Mononuclear cell (primary cell): ENCODE measurements at regions not wholly inside any gene's neighbourhood (a gene's known extent, or its start where the extent isn't known, plus 50 kb on each side); places are given as distances from the start of the nearest gene placed in this dataset.

Source experiments
- H3K27me3 ChIP-seq: 2 replicates; pipeline ENCODE4 v1.6.0; 2011; ENCODE audit warnings: low read length, control low read depth; ENCODE audit not compliant: insufficient read depth
- H3K4me1 ChIP-seq: 2 replicates; pipeline ENCODE4 v1.5.1; 2011; ENCODE audit warnings: mild to moderate bottlenecking, low read length, control low read depth; ENCODE audit not compliant: insufficient read depth
- H3K4me3 ChIP-seq: 2 replicates; pipeline ENCODE4 v1.5.1; 2011; ENCODE audit warnings: mild to moderate bottlenecking, low read length, moderate library complexity
- H3K9me3 ChIP-seq: 2 replicates; pipeline ENCODE4 v1.5.1; 2011; ENCODE audit warnings: low read depth, mild to moderate bottlenecking, control low read depth, low read length

- Histone ChIP-seq H3K27me3 (no peaks in the 10 kb centered on the region), H3K9me3 (no peaks in the 10 kb centered on the region), H3K4me1 (no peaks in the 10 kb centered on the region), H3K4me3 (no peak overlapping the region)
Observed at GRCh38 chr6:165920896-165921671, 246.6 kb downstream of the TBXT start.

GRCh38 chr6:165917576-165917975 is 250.1 kb downstream of the TBXT start:
- Histone ChIP-seq H3K4me1 (no peaks in the 10 kb centered on the region), H3K9me3 (no peaks in the 10 kb centered on the region), H3K27me3 (no peaks in the 10 kb centered on the region), H3K4me3 (no peak overlapping the region)

GRCh38 chr6:165915022-165915770 is 252.2 kb upstream of the PDE10A start:
- Histone ChIP-seq H3K9me3 (no peaks in the 10 kb centered on the region), H3K4me3 (no peak overlapping the region), H3K4me1 (no peaks in the 10 kb centered on the region), H3K27me3 (no peaks in the 10 kb centered on the region)

GRCh38 chr6:165913676-165914570 is 250.9 kb upstream of the PDE10A start:
- Histone ChIP-seq H3K4me1 (no peaks in the 10 kb centered on the region), H3K4me3 (no peak overlapping the region), H3K27me3 (no peaks in the 10 kb centered on the region), H3K9me3 (no peaks in the 10 kb centered on the region)

- H3K9me3 ChIP-seq = no peaks in the 10 kb centered on the region
- no peaks in the 10 kb centered on the region for H3K27me3 ChIP-seq
- H3K4me1 ChIP-seq = no peaks in the 10 kb centered on the region
- H3K4me3 ChIP-seq = no peak overlapping the region
Observed at GRCh38 chr6:165910184-165910966, 247.3 kb upstream of the PDE10A start.

GRCh38 chr6:165906736-165907135 is 243.7 kb upstream of the PDE10A start:
- Histone ChIP-seq H3K27me3 (no peaks in the 10 kb centered on the region), H3K4me3 (no peak overlapping the region), H3K4me1 (no peaks in the 10 kb centered on the region), H3K9me3 (no peaks in the 10 kb centered on the region)

GRCh38 chr6:165905744-165906143 is 242.7 kb upstream of the PDE10A start:
- H3K27me3 ChIP-seq = no peaks in the 10 kb centered on the region
- no peak overlapping the region for H3K4me3 ChIP-seq
- no peaks in the 10 kb centered on the region for H3K9me3 ChIP-seq
- no peaks in the 10 kb centered on the region for H3K4me1 ChIP-seq

- no peaks in the 10 kb centered on the region for H3K4me1 ChIP-seq
- H3K9me3 ChIP-seq = no peaks in the 10 kb centered on the region
- H3K27me3 ChIP-seq = no peaks in the 10 kb centered on the region
- no peak overlapping the region for H3K4me3 ChIP-seq
Observed at GRCh38 chr6:165900970-165901369, 237.9 kb upstream of the PDE10A start.

- Histone ChIP-seq H3K4me3 (no peak overlapping the region), H3K4me1 (no peaks in the 10 kb centered on the region), H3K9me3 (no peaks in the 10 kb centered on the region), H3K27me3 (no peaks in the 10 kb centered on the region)
Observed at GRCh38 chr6:165899611-165900010, 236.6 kb upstream of the PDE10A start.

- no peaks in the 10 kb centered on the region for H3K4me1 ChIP-seq
- H3K9me3 ChIP-seq = no peaks in the 10 kb centered on the region
- no peak overlapping the region for H3K4me3 ChIP-seq
- H3K27me3 ChIP-seq = no peaks in the 10 kb centered on the region
Observed at GRCh38 chr6:165895421-165896165, 232.6 kb upstream of the PDE10A start.

GRCh38 chr6:165894171-165894825 is 231.3 kb upstream of the PDE10A start:
- Histone ChIP-seq H3K4me1 (no peaks in the 10 kb centered on the region), H3K27me3 (no peaks in the 10 kb centered on the region), H3K4me3 (no peak overlapping the region), H3K9me3 (no peaks in the 10 kb centered on the region)

GRCh38 chr6:165893431-165893830 is 230.4 kb upstream of the PDE10A start:
- no peaks in the 10 kb centered on the region for H3K9me3 ChIP-seq
- H3K27me3 ChIP-seq = no peaks in the 10 kb centered on the region
- H3K4me3 ChIP-seq = no peak overlapping the region
- H3K4me1 ChIP-seq = no peaks in the 10 kb centered on the region

- no peaks in the 10 kb centered on the region for H3K4me1 ChIP-seq
- no peaks in the 10 kb centered on the region for H3K27me3 ChIP-seq
- no peaks in the 10 kb centered on the region for H3K9me3 ChIP-seq
- H3K4me3 ChIP-seq = no peak overlapping the region
Observed at GRCh38 chr6:165891320-165891719, 228.3 kb upstream of the PDE10A start.

- no peak overlapping the region for H3K4me3 ChIP-seq
- no peaks in the 10 kb centered on the region for H3K27me3 ChIP-seq
- H3K9me3 ChIP-seq = no peaks in the 10 kb centered on the region
- H3K4me1 ChIP-seq = no peaks in the 10 kb centered on the region
Observed at GRCh38 chr6:165890404-165890735, 227.3 kb upstream of the PDE10A start.
